Activated CD8-positive, alpha-beta memory T cell treated with anti-CD3 and anti-CD28 coated beads for 36 hours (primary cell): ENCODE measurements at regions not wholly inside any gene's neighbourhood (a gene's known extent, or its start where the extent isn't known, plus 50 kb on each side); places are given as distances from the start of the nearest gene placed in this dataset.

Experiments
- CTCF ChIA-PET: fragments of 350-600 bp; sonication (Branson Sonifier 250); formaldehyde crosslinking; loops from one replicate; lab custom pipeline; 2021; ENCODE audit warnings: antibody characterized with exemption; lab: Charles Lee
- POLR2A ChIA-PET: fragments of 350-600 bp; sonication (Branson Sonifier 250); formaldehyde crosslinking; loops from one replicate; lab custom pipeline; 2021; ENCODE audit warnings: antibody characterized with exemption; lab: Charles Lee

GRCh38 chr4:166323250-166323649, 450.2 kb downstream of the TLL1 start:
- ChIA-PET CTCF (no interaction called here), POLR2A (no interaction called here)

DNA sequence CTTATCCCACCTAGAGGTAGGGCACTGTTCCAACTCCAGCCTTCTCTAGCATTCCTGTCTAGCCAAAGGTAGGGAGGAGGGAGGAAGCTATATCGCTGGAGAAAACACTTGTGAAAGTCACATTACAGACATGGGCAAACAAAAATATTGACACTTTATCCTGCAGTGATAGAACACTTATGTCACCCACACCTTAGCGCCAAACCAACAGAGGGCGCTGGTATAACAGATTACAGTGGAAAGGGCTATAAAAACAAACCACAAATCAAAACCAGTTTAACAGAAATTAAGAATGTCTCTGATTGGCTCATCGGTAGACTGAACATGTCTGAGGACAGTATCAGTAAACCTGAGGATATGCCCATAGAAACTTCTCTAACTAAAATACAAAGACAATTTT, 451.3 kb downstream of the TLL1 start:
- CTCF ChIA-PET = no interaction called here
- POLR2A ChIA-PET = no interaction called here

- POLR2A ChIA-PET = no interaction called here
- CTCF ChIA-PET = no interaction called here
These were observed 462.4 kb downstream of the TLL1 start for GRCh38 chr4:166335256-166335938.

GRCh38 chr4:166341992-166342391, 469.0 kb downstream of the TLL1 start:
- CTCF ChIA-PET = no interaction called here

DNA sequence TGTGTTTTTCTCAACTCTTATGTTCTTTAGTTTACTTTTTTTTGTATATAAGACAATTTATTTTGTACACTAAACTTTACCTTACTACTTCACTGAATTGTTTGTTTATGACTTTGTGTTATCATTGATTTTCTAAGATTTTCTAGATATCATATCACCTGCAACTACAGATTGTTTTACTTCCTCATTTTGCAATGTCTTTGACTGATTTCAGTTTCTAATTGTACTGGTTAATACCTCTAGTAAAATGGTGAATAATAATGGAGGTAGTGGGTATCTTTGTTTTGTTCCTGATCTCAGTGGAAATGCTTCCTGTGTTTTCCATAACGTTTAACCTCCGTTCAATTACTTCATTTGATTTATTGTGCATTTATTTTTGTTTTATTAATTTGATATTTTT, 490.2 kb downstream of the TLL1 start:
- POLR2A ChIA-PET = no interaction called here
- CTCF ChIA-PET = no interaction called here

More at GRCh38 chr4:166341992-166342391, 469.0 kb downstream of the TLL1 start:
- POLR2A ChIA-PET = no interaction called here

- ChIA-PET POLR2A (no interaction called here), CTCF (no interaction called here)
These were observed 493.0 kb downstream of the TLL1 start for GRCh38 chr4:166366012-166366411.

DNA sequence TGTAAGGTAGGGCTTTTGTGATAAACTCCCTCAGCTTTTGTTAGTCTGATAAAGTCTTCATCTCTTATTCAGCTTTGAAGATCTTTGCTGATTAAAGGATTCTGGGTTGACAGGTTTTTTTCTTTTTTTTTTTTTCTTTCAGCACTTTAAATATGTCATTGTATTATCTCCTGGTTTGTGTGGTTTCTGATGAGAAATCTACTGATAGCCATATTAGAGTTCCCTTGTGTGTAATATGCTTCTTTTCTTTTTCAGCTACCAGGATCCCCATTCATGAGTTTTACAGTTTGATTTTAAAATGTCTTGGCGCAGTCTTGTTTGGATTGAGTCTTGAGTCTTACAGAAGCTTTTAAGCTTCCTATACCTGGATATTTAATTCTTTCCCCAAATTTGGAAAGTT, 504.5 kb downstream of the TLL1 start:
- POLR2A ChIA-PET = no interaction called here
- CTCF ChIA-PET = no interaction called here

DNA sequence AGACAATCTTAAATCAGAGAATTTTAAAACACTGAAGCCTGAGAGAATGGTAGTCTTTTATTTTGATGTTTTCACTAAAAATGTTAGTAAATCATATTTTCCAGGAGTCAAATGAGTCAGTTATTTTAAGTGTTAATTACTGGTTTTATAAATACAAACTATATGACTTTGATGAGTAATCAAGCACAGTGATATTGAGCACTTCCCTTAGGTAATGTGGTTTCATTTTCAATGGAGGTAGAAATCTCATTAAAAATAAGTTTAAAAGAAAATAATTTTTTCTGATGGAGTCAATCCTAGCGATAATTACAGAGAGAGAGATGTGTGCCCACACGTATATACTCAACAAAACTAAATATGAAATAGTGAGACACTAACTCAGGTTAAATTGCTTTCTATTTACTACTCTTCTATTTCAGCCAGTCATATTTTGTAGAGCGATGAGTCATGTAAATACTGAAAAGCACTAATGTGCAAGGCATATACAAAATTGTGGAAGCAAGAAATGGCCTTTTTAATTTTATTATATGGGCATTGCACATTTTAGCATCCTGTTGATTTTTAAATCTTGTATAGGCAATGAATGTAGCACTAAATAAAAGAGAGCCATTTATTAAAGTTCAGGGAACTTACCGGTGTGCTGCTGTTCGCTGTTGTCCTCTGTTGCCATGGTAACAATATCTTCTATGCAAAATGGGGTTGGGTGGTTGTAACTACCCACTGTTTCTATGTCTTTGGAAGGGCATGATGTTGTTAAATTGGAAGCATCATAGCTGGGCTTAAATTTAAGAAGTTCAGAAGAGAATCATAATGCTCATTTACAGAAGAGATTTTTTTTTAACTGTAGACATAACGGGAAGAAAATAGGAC, 513.7 kb downstream of the TLL1 start:
- CTCF ChIA-PET = no interaction called here
- POLR2A ChIA-PET = no interaction called here

DNA sequence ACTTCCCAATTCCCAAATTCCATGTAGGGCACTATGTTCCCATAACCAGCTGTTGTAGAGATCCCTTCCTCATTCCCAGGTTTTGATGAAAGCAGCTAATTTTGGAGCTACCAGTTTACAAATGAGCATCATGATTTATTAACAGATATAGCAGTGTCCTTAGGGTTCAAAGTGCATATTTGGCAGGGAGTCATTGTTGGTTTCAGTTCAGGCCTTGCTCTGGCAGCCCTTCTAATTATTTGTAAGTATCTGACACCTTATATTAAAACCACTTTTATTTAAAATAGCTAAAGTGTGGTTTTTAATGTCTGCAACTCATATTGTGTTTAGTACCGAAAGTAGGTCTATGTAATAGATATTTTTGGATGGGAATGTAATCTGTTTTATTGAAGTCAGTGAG, 518.5 kb downstream of the TLL1 start:
- ChIA-PET CTCF (no interaction called here), POLR2A (no interaction called here)

DNA sequence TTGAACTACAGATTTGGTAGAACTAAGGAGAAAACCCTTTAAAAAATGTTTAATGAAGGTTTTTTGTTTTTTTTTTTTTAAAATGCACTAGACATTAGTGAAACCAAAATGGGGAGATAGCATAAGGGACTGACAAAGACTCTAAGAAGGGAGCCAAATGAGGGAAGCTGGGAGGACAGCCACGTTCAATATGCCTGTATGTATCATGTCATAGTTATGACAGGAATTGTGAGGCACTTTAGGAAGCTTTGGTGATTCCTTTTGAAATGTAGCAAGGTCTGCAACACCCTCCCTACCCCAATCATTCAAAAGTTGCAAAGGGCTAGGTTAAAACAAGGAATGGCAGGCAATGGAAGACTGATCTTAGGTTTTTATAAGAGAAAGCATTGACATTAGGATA, 526.0 kb downstream of the TLL1 start:
- ChIA-PET POLR2A (no interaction called here), CTCF (no interaction called here)

- POLR2A ChIA-PET = no interaction called here
- CTCF ChIA-PET = no interaction called here
These were observed 527.3 kb downstream of the TLL1 start for GRCh38 chr4:166400270-166400894.

DNA sequence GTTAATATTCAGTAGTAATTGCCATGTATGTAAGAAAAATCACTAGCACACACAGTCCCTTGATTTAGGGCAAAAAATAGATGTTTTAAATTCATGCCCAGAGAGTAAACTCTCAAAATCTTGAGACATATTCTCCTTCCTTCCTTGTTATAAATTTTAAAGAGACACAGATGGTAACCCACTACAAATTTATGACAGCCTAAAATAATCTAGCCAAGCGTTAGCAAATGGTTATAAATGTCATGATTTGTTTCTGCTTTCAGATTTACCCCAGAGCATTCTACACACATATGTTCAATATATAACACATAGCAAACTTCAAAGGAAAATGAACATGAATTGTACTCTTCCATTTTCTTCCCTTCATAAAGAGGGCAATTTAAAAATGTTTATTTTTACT, 540.3 kb downstream of the TLL1 start:
- POLR2A ChIA-PET = no interaction called here
- CTCF ChIA-PET = no interaction called here

- ChIA-PET CTCF (no interaction called here), POLR2A (no interaction called here)
These were observed 541.4 kb downstream of the TLL1 start for GRCh38 chr4:166414431-166414830.

- POLR2A ChIA-PET = no interaction called here
- CTCF ChIA-PET = no interaction called here
These were observed 542.7 kb downstream of the TLL1 start for GRCh38 chr4:166415749-166416148.

DNA sequence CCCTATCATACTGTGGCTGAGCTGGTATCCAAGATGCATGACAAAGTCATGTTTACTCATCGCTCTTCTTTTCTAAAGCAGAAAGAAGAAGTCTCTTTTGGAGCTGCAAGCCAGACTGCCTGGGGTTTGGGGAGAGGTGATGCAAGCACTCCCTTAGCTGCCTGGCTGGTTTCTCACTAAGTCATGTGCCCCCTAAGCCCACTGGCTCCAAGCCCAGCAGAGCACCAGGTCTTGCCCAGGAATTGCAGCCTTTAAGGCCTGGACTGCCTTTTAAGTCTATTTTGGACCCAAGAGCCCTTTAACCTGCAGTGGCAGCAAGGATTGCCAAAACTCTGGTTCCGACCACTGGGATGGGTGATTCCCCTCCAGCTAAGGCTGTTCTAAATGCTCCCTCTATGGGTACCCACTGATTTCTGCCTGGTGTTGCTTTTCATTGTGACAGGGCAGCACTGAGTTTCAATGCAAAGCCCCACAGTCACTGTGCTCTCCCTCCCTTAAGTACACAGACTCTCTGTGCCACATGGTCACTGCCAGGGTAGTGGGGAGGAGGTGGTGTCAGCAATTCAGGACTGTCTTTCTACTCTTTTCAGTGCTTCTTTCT, 548.6 kb downstream of the TLL1 start:
- ChIA-PET POLR2A (no interaction called here), CTCF (no interaction called here)

DNA sequence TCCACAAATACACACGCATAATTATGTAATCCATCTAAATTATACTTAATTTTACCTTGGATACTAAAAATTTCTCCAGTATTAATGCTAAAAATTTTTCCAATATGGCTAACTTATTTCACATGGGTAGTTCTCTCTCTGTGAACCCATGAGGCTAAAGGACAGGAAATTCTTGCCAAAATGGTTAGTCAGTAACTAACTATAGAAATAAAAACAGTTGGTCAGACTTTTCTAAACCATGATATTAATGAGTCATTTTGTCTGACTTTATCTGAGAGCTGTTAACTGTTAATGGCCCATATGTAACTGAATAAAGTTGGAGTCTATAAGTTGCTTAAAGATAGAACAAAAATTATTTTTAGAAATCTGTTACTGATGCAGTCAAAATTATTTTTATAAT, 549.4 kb downstream of the TLL1 start:
- ChIA-PET POLR2A (no interaction called here), CTCF (no interaction called here)

DNA sequence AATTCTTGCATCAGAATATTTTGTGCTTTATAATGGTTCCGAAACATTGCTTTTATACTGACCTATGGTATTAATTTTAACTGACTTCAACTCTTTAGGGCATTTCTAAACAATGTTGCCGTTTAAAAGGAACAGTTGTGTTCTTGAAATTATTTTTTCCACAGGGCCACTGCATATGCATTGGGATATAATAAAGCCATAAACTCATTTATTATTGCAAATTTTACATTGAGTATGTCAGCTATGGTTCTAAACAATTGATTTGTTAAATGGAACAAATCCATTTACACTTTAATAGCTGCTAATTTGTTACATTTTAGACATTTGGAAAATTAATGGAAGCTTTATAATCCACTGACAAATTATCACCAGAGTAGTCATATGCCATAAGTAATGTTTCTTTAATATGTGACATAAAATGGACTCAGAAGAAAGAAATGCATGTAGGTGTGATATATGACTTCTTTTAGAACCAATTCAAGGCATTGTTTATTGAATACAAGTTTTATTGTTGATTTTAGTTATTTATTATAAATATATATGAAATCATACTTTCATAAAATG, 553.3 kb downstream of the TLL1 start:
- ChIA-PET CTCF (no interaction called here), POLR2A (no interaction called here)

DNA sequence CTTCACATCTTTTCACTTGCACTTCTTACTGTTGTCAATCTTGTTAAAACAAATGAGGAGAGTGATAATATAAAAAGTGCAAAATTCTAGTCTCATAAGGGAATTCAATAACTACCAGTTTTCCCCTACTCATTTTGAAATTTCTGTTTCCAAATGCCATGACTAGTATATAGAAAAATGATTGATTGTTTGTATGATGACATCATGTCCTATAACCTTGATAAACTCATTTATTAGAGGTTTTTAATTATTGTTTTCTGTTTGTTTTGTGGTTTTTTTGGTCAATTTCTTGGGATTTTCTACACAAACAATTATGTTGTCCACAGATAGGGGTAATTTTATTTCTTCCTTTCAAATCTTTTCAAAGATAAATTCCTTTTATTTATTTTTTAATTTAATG, 559.1 kb downstream of the TLL1 start:
- CTCF ChIA-PET = no interaction called here
- POLR2A ChIA-PET = no interaction called here

DNA sequence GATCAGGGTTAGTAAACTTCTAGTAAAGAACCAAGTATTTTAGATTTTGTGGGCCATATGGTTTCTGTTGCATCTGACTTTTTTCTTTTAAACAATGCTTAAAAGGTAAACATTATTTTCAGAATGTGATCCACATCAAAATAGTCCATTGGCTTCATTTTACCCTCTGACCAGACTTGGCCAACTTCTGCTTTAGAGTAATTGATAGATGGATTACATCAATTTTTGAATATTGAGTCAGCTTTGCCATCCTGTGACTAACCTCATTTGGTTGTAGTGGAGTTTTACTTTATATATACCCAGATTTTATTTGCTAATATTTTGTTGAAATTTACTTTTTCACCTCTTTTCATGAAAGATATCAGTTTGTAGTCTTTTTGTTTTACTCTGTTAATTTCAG, 559.8 kb downstream of the TLL1 start:
- ChIA-PET POLR2A (no interaction called here), CTCF (no interaction called here)

GRCh38 chr4:166435449-166435848, 562.4 kb downstream of the TLL1 start:
- ChIA-PET CTCF (no interaction called here), POLR2A (no interaction called here)
